Fibroblast of skin of scalp (primary cell): ENCODE measurements at regions not wholly inside any gene's neighbourhood (a gene's known extent, or its start where the extent isn't known, plus 50 kb on each side); places are given as distances from the start of the nearest gene placed in this dataset.
A peak's percentile ranks its signal among the peaks of the same experiment; 100 is the strongest.
"Not testable (repeated sequence)": the region's sequence is repeated elsewhere in the genome, so short reads cannot be mapped to it uniquely, and the experiment has no call there.

Source experiments
- DNase-seq: peaks from one replicate; pipeline ENCODE4 v3.0.0-alpha.2; 2013

- DNase-seq: no peak
Measured at GRCh38 chr12:28993720-28994119, 155.4 kb upstream of the FAR2 start.

DNA sequence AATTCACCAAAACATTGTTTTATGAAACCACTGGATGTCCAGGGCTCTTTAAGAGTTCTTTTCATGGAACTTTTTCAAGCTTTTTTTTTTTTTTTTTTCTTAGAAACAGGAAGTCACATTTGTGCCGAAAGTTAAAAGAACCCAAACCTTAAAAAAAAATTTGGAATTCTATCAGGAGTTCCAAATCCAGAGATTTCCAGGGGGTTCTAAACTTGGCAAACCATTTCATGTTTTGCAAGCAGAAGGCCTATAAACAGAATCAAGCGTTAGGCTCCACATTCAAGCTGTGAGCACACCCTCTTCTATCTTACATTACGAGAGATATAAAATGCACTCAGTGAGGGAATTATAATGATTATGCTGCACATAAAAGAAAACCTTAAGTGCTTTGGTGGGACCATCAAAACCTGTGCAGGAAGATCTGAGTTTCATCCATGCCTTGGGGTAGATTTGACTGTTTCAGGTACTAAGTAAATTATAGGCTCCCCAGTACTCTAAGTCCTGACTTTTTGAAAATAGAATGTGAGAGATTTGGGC lies 154.8 kb upstream of the FAR2 start:
- DNase-seq: no peak

GRCh38 chr12:28996688-28997087 lies 152.4 kb upstream of the FAR2 start:
- no peak for DNase-seq

GRCh38 chr12:28998662-28999120 lies 150.4 kb upstream of the FAR2 start:
- DNase-seq: peak; percentile 33

DNA sequence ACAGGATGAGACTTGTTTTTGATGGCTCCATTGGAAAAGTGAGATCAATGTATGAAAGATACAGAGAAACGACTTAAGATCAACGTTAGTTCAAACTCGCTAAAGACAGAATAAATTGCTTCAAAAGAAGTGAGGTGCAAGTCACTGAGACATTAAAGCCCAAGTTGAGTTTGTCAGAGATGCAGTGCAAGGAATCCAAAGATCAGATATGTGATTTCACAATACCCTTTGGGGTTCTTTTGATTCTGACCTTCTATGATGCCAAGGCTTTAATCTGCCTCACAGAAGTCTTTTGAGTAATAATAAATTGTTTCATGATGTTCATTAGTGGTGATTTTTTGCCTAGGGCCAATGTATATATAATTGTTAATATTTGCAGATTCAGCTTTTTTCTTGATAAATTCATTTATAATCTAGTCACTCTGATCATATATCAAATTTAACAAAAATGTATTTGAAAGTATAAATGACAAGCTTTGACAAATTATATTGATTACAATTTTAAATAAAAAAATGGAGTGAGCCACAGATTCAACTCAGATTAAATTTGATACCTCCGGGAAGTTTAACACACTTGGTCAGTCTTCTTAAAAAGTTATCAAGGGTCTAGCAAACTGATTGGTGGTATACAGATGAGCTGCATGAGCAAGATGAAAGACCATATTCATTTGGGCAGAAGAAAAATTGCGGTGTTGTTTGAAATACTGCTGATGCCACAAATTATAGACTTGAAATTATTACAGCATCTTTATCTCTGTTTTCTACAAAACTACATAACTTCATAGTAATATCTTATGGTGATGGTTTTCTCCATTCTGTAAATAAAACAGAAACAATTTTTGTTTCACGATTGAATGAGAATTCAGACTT lies 144.8 kb upstream of the FAR2 start:
- DNase-seq: no peak

DNA sequence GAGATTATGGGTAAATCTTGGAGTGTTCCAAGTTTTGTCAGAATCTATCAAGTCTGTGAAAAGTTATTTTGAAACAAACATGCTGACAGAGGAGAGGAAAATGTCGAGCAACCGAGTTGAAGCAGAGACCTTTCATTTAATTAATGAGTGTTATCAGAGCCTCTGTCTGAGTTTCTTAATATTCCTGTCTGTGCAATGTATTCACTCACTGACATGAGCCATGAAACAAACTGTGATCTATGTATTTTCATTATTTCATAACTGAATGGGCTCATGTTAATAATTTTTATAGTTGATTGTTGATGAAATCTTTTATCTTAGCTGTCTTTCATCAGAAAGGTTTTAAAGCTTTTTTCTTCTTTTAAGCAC lies 144.2 kb upstream of the FAR2 start:
- DNase-seq: no peak

- DNase-seq: no peak
Measured at GRCh38 chr12:29008786-29009185, 140.3 kb upstream of the FAR2 start.

DNA sequence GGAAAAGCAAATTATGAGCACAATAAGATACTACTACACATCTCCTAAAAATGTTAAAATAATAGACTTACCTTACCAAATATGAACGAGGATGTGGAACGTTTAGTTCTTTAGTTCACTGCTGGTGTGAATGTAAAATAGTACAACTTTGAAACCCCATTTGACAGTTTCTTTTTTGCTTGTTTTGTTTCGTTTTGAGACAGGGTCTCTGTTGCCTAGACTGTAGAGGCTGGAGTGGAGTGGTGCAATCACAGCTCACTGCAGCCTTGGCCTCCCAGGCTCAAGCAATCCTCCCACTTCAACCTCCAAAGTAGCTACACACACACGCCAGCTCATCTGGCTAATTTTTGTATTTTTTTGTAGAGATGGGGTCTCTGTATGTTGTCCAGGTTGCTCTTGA lies 136.4 kb upstream of the FAR2 start:
- DNase-seq: no peak

- DNase-seq: not testable (repeated sequence)
Measured at GRCh38 chr12:29017532-29017931, 131.5 kb upstream of the FAR2 start.

DNA sequence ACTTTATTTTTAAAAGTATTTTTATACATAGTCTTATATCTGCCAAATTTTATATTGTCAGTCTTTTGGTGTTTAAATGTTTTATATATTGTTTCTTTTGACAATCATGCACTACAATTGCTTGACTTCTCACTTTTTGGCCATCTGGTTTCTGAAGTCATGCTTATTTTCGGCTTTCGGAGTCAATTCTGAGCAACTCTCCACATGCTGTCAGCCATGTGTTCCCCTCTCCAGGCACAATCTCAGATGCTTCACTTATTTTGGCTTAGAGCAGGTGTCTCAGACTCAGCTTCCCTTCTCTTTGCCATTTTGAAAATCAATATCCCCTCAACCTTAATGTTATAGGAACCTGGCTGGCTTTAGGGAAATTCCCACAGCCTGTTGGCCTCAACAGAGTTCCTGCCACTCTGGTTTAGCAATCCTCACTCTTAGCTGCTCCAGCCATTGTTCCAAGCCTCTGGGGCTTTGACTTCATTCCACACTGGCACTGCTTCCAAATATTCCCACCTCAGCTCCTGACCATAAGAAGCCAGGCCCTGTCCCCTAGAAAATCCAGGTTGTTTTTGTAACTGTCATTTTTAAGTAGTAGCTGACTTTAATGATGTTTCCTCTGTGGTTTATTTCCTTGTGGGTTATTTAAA lies 125.5 kb upstream of the FAR2 start:
- no peak for DNase-seq

- DNase-seq: no peak
Measured at GRCh38 chr12:29024117-29024516, 125.0 kb upstream of the FAR2 start.

GRCh38 chr12:29025937-29026336 lies 123.1 kb upstream of the FAR2 start:
- DNase-seq: no peak

DNA sequence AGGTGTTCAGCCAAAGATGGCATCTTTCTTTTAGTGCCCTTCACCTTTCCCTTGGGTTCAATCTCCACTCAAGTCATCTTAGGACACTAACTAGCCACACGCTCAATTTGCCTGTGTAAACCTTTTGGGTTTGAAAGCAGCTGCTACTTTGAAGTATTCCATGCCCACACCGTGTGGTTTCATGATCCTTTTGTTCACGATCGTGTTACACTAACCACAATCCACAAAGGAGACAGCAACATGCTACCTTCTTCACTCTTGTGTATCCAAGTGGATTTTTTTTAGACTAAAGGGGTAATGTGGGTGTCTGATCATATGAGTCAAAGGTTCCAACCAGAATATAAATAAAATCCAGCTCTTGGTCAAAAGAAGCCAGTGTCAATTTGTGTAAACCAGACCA lies 122.7 kb upstream of the FAR2 start:
- no peak for DNase-seq

GRCh38 chr12:29029484-29029883 lies 119.6 kb upstream of the FAR2 start:
- not testable (repeated sequence) for DNase-seq

DNA sequence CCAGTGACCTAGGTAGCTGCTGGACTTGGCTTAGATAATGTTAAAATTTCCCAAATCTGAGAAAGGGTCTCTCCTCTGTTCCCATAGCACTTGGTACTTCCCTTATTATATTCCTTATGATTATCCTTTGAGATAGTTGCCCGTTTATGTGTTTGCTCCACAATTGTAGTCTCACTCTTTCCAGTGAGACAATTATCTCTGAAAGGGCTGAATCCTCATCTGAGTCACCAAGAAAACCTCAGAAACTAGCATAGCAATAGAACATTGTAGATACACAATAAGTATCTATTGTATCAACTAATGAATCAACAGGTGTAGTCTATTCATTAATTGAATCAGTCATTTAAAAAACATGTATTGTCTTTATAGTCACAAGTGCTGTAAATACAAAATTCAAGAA lies 119.1 kb upstream of the FAR2 start:
- DNase-seq: no peak

DNA sequence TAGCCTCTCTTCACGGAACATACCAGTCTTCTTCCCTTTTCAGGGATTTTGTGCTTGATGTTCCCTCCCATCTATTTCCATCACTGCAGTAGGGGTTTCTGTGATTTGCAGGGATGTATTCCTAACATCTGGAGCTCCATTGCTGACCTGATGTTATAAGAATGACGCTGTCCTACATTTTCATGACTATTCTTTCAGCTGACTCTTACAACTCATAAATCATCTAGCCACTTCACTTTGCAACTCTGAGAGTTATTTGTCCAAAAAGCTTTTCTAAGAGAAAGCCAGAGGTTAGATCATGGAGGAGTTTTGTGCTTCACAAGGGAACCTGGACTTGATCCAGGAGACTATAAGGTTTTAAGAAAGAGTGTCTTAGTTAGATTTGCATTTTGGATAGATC lies 116.6 kb upstream of the FAR2 start:
- no peak for DNase-seq

DNA sequence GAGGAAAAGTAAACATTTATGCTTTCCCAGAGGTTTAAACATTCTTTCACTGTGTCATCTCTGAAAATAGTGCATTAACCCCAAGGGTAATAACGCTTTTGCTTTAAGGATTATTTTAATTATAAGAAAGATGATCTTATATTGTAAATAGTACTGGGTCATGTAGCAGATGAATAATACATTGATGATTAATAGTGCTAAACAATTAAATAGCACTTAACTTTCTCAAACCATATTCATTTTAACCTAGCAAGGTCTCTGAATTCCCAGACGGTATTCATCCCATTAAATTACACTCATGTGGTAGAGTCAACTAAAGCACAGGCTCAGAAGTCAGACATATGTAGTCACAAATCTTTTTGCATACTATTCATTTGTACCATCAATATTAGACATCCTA lies 115.6 kb upstream of the FAR2 start:
- no peak for DNase-seq

DNA sequence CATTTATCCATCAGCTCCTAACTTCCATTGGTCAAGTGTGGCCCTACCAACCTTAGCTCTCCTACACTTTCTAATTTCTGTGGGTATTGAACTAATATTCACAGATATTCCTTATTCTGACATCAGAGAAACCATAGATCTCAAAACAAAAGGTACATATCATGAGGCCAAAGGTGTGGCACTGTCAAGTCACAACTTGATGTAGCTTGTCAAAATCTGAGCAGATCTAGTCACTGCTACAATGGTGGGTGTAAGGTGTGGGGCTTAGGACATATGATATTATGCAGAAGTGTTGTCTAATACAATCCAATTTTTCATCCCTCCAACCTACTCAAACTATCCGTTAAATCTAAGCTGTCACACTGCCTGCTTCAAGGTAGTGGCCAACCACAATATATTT lies 114.0 kb upstream of the FAR2 start:
- no peak for DNase-seq

DNA sequence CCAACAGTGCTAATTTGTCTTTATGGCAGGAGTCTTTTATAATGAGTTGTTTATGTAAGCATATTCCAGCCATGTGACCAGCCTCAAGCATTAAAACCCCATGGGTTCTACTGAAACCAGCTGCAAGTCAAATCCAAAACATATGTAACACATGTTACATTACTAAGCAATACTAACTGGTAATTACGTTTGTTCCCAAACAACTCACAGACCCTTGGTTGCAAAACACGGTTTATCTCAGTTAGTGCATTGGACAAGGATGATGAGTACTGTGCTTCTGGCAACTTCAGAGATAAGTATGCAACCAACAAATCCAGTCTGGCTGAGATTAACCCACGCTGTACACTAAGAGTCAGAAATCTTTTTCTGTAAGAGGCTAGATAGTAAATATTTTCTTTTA lies 110.1 kb upstream of the FAR2 start:
- peak; percentile 79 for DNase-seq

GRCh38 chr12:29041621-29042020 lies 107.5 kb upstream of the FAR2 start:
- DNase-seq: peak; percentile 79

GRCh38 chr12:29043069-29043468 lies 106.0 kb upstream of the FAR2 start:
- DNase-seq: peak; percentile 85

- DNase-seq: no peak
Measured at GRCh38 chr12:29044799-29045198, 104.3 kb upstream of the FAR2 start.

GRCh38 chr12:29048787-29049186 lies 100.3 kb upstream of the FAR2 start:
- DNase-seq: no peak

DNA sequence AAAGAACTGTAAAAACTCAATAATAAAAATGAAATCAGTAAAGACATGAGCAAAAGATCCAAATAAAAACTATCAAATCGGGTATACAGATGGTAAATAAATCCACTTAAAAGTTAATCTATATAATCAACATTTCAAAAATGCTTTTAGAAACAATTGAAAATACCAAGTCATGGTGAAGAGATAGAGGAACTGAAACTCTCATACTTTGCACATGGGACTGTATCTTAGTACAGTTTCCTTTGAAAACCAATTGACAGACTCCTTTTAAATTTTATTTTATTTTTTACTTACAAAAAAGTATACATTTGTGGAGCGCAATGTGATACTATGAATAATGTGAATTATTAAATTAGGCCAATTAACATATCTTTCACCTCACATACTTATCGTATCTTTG lies 98.6 kb upstream of the FAR2 start:
- no peak for DNase-seq
